Globus pallidus (tissue), 1 donor: ENCODE measurements at regions not wholly inside any gene's neighbourhood (a gene's known extent, or its start where the extent isn't known, plus 50 kb on each side); places are given as distances from the start of the nearest gene placed in this dataset.
A peak's percentile ranks its signal among the peaks of the same experiment; 100 is the strongest.

Source experiments
- DNase-seq: peaks from one replicate; pipeline ENCODE4 v3.0.0-alpha.2; 2015; ENCODE audit warnings: low spot score

DNA sequence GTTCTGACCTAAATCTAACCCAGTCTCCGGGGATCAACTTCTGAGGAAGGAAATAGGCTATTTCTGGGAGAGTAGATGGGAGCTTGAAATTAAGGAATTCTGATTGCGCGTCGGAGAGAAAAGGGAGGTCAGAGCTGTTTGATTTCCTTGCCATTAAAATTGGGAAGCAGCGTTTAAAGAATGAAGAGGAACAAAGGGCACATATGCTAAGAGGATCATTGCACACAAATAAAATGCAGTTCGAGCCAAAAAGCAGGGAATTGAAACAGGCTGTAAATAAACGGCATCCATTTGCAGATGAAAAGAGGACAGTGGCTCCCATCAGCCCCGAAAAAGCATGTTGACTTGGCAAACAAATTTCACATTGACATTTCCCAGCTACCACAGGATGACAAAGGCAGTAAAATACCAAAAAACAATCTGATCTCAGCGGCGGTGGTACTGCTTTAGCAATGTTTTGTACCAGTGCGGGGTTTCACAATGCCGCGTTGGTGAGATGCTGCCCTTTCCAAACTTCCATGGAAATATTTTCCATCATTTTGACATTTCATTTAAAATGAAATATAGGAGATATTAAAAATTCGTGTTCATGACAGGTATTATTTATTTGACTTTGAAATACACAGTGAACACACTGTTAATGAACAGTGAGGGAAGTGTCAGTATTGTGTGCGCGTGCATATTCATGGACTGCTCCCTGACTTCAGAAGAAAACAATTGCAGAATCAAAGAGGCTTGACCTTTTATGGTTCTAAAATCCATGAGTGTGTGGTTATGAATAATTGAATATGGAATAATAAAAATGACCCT, 108.8 kb downstream of the SQOR start:
- DNase-seq: no peak

DNA sequence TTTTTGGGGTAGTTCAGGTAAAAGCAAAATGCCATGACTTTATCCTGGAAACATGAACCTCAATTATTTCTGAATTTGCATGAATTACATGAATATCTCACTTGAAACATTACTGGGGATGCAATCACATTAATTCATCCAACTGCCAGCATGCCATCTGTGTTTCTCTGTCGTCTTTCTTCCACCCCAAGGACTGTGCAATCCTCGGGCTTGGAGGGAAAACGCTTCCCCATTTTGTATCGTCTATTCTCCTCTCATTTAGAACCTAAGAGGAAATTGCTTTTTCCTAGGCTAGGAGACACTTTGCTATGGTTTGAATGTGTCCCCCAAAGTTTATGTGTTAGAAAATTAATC, 109.4 kb downstream of the SQOR start:
- no peak for DNase-seq

DNA sequence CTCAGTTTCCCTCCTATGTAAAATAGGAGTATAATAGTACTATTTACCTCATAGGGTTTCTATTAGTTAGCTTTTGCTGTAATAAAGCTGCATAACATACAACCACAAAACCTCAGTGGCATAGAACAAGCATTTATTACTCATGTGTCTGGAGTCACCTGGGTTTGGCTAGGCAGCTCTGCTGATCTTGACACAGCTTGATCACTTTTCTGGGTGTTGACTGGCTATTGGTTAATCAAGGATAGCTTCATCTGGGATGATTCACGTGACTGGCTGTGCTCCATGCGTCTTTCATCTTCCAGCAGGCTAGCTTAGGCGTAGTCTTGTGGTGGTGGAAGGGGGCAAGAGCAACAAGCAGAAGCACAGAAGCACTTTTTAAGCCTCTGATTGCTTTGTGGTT, 112.6 kb downstream of the SQOR start:
- DNase-seq: no peak

DNA sequence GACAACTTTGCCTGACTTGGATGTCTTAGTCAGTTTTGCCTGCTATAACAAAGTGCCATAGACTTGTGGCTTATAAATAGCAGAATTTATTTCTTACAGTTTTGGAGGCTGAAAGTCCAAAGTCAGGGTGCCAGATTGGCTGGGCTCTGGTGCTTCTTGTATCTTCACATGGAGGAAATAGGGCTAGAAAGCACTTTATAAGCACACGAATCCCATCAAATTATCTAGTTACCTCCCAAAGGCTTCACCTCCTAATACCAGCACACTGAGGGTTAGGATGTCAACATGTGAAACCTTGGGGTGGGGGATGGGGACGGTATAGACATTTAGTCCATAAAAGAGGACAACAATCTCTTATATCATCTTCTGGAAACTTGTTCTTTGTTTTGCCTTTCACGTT, 116.8 kb downstream of the SQOR start:
- no peak for DNase-seq

DNA sequence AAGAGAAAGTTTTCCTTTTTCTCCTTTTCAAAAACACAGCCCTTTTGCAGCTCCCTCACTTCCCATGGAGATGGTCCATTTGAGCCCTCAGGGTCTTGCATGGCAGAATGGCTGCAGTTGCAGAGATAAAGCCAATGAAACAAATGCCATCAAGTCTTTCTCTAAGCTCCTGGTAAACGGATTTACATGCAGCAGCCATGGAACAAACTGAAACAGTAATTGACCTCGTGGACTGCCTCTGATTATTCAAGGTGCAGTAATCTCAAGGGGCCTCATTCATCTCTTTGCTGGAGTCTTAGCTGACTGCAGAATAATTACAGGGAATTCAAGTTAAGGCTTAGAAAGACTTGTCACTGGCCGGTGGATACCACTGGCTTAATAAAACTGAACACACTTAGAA, 125.1 kb downstream of the SQOR start:
- no peak for DNase-seq

DNA sequence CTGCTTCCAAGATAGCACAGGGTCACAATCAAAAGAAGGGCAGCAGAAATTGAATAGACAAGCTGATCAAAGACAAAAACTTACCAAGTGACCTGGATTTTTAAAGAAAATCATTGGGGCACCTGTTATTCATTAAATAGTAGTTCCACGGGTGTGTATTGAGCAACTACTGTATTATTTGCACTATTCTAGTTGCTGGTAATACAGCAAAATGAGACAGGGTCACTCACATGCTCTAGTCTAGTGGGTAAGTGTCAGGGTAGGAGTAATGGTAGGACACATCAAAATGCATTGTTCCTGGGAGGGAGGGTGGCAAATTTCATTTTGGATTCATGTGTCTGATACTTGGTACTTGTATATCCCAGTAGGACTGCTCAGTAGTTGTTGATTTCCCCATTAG, 127.9 kb downstream of the SQOR start:
- DNase-seq: no peak

DNA sequence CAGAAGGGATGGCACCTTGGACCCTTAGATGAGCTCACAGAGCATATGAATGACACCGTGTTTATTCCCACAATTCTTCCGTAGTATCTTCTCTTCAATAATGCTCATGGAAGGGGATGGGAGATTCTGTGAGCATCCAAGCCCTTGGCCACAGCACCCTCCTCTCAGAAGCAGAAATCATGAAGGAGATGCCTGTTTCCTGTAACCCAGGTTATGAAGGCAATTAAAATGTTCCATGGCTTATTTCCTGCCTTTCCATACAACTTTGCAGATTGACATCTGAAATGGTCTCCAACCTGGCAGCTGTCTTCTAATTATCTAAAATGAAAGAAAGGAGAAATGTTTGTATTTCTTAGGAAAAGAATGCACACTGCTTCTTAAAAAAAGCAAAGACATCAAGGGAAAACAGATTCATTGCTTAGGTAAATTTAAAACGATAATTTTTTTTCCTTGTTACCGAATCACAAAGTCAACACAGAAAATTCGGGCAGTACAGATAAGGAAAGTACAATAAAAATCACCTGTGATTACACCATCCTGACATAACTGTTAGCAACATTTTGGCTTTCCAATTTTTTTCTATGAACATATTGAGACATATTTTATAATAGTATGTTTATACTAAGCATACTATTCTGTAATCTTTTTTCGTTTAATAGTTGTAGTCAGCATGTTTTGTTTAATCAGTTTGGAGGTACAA, 128.5 kb downstream of the SQOR start:
- DNase-seq: no peak

DNA sequence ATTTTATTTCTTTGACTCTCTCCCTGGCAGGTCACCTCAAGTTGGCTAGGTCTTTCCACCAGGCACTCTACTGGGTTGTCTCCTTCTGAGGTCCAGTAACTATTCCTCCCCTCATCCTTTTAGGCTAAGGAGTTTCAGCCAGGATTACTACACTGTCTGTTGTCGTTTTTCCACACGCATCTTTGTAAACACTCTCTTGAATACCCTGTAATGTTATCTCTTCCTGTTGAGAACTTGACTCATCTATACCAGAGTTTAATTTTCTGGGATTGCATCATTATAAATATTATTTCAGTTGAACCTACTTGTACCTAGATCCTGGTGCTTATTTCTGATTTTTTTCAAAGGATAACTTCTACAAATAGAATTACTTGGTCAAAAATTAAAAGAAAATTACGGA, 138.3 kb downstream of the SQOR start:
- no peak for DNase-seq

DNA sequence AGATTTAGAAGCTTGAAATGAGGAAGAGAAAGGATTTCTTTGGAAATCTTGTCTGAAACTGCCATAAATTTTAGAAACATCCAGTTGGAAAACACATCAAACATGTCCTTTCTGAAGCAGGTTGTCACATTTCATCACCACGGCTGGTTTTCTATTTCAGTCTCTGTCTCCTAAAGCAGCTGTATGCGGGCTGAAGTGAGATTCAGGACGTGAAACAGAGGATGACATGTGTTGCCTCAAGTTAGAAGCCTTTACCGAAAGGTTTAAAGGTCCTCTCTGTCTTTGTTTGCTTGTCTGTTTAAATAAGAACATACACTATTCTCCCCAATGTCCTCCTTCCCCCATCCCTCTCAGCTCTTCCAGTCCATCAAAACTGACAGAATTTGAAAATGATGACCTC, 141.9 kb downstream of the SQOR start:
- no peak for DNase-seq

DNA sequence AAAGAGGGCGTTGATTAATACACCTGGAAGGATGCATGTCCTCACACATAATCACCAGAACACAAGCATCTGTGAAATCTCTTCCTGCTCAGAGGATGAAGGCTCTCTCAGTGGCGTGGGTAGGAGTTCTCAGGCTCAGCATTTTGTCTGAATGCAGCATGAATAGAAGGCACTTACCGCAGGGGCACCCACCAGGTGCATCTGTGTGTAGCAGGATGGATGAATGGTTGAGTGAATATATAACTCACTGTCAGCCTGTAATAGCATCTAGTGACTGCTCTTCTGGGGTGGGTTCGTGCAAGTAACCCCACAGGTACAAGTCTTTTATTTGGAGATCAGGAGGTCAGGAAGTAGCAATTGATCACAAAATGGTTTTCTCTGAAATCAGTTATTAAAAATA, 143.0 kb downstream of the SQOR start:
- DNase-seq: no peak

DNA sequence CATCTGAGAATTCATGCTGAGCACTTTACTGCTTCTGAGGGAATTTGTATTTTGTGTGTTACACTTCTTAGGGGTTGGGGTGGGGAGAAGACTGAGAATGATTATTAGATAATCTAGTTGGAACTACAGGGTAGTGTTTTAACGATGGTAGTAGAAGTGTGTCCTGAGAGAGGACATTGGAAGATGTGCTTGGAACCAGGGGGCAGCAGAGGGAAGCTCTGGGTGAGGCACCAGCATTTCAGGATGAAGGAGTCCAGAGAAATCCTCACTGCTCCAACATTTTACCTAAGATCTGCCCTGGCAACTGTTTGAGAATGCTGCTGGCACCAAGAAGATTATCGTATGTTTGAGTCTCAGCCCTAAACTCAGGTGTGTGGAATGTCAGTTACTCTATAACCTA, 145.5 kb downstream of the SQOR start:
- no peak for DNase-seq

DNA sequence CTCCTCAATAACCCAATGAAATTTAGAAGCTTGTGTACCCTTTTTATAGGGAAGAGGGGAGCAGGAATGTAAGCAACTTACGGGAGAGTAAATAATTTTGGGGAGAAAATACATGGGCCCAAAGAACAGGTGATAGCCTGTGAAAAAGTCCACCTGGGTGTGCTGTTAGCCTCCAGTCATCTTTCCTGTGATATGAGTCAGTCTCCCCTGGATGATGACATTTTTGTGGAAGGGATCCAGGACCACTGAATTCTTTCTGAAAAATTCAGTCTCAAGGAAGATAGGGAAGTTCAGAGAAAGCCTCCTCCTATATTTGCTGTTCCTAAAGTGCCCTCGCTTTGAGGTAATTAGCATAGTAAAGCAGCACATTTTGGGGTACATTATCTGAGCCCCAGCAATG, 149.8 kb downstream of the SQOR start:
- no peak for DNase-seq

DNA sequence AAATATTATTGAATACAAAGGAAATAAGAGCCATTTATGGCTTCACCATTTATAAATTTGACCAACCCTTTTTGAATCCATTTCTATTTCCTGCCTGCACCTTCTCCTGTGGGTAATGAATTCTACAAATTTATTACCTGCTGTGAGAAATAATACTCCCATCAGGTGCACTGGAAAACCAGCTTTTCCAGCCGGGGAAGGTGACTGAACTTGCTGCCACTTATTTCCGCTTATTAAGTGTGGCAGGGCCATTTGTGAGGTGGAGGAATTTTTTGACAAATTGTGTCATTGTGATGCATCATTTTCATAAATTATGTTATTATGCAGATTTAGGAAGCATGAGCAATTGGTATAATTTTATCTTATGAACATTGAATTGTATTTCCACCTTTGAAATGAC, 151.1 kb downstream of the SQOR start:
- DNase-seq: no peak

DNA sequence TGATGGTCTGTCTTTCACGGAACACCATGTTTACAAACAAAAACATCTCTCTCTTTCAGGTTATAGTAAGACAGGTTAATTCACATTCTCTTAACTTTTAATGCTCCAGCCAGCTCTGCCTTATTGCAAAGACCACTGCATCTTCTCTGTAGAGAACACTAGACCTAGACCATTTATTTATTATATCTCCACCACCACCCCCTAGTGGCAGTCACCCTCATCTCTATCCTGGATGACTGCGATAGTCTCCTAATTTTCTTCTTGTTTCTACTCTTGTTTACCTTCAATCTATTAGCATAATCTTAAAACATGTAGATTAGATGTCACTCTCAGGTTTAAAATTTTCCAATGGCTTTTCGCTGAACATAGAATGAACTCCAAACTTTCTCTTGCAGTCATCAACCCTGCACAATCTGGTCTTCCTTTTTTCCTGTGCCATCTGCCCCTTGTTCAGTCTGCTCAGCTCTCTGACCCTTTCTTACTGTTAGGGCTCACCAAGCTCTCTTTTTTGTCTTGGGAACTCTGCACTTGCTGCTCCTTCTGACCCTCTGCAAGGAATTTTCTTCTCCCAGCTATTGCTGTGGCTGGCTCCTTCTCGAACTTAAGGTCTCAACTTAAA, 155.6 kb downstream of the SQOR start:
- peak; percentile 10 for DNase-seq

DNA sequence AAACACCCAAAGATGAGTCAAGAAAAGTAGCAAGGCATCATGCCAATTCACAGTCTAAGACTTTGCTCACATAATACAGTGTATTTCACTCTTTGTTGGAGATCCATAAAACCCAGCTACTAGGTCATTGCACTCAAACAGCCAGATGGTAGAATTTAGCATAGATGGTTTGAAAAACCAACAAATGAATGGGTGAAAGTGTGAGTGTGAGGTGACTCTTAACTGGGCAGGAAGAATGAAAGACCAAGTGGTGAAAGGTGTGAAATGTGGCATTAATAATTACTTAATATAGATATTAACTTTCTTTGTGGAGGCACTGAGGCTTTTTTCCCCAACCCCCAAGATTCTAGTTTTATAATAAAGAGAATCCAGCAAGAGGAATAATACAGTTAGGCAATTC, 159.5 kb downstream of the SQOR start:
- DNase-seq: no peak

DNA sequence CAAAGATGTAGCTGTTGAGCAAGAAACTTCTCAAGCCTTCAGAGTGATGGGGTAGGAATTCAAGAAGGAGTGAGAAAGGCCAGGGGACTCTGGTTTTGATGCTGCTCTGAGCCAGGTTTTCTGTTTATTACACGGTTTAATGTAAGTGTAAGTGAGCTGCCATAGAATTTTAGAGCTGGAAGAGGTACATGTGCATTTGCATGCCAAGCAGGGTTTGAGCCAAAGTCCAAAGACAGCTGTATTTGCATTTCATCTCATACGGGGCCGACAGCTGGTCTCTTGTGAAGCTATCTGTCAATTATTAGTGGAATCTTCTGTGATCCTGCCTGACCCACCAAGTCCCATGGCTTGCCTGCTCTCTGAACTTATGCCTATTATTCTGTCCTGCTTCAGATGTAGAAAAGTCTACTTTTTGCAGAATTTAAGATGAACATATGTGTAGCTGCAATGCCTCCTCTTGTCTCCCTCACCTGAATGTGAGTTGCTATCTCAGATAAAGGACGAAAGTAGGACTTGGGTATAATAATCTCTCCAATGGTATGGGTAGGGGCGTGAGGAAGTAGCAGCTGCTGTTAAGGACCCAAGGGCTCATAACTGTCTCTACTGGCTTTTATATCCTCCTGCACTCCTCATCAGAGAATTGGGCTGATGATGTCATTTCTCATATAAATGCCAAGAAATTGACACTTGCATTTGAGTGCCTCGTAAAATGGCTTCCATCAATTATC, 160.0 kb downstream of the SQOR start:
- DNase-seq: no peak

DNA sequence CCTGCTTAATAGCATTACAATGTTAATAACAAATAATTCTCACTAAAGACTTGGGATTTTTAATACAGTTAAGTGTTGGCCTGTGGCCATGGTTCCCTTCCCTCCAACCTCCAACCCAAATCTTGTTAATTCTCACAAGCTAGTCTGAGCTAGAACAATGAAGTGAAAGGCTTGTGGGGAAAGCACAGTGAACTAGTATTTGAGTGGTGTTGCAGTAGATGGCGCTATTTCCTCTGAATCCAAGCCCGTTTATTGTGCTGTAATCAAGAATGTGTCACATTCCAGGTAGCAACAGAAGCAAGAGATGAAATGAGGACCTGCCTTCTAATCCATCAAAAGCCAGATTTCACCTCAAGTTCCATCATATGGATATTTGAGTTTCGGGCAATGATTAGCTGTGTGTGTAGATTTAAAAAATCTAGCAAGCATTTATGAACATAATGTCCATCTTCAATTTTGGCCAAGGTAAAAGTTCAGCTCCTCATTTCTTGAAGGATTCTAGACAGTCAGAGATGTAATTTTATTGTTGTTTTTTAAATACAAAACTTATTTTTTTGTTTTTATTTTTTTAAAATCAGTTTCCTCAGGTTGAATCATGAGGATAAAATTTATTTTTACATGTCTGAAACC, 160.7 kb downstream of the SQOR start:
- peak; percentile 11 for DNase-seq

DNA sequence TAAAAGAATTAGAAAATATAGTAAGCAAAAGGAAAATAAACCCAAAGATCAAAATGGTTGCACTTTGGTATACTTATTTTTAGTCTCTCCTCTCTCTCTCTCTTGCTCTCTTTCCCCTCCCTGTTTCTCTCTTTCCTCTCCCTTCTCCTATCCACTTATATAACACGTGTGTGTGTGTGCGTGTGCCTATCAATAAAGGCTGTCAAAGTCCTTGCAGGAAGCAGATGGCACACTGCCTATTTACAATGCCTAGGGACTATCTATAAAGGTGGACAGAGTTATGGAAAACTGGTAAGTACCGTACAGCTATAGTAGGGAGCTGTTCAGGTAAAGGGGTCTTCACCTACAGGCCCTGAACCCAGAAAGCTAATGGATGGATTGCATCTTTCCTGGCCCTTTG, 161.6 kb downstream of the SQOR start:
- DNase-seq: no peak

DNA sequence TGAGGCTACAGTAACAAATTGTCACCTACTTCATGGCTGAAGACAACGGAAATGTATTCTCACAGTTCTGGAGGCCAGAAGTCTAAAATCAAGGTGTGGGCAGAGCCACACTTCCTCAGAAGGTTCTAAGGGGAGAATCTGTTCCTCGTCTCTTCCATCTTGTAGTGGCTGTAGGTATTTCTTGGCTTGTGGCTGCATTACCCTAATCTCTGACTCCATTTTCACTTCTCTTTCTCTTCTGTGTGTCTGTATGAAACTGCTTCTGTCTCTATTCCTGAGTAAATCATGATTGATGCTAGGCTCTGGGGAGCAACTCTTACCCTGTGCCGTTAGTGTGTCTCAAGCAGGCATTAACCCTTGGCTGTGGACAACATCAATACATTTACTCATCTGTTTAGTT, 164.7 kb downstream of the SQOR start:
- DNase-seq: no peak

DNA sequence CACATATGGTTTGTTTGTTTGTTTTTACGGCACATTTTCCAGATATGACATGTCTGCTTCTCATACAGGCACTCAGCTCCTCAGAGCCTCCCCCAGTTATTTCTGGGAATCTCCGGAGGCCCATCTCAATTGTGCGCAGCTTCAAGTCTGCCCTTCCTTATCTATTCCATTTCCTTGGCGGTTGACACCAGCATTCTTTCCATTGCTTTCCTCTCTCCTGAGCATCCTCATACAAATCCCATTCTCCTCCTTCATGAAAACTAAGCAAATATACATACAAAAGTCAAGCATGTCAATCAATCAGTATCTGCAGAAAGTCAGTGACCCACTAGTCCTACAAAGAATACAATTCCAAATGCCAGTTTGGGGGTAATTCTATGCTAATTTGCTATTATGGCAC, 166.7 kb downstream of the SQOR start:
- no peak for DNase-seq

DNA sequence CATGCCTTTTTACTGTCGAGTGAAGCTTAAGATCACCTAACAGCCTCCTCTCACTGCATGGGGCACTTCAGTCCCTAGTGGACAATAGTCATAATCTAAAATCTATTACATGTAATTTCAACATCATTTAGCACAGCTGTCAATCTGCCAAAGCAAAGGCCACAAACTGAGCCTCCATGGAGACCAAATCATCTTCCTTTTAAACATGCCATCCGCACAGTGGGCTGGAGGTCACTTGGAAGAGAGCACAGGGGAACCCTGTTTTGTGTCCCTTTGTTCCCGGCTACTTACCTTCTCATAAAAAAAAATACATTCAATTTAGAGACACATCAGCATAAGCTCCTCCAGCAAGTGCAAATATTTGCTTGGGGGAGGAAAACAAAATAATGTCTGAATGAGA, 167.3 kb downstream of the SQOR start:
- no peak for DNase-seq

DNA sequence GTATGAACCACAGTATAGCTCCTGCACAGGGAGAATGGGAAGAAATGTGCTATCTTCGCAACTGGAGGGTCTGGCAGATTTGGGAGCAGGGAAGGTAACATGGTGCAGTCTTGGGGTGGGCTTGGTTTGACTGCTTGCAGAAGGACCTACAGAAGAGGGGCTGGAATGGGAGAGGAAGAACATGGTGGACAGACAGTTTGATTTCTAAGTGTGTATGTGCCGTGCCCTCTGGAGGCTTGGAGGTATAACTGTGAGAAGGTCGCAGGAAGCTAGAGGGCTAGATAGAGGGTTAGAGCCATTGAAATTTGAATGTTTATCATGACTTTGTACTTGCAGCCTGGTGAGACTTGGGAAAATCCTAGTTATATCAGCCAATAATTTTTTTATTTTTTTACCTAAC, 169.2 kb downstream of the SQOR start:
- DNase-seq: no peak
